C1 segment of cervical spinal cord (tissue), 14 donors: ENCODE measurements at regions not wholly inside any gene's neighbourhood (a gene's known extent, or its start where the extent isn't known, plus 50 kb on each side); places are given as distances from the start of the nearest gene placed in this dataset.
"Not testable (repeated sequence)": the region's sequence is repeated elsewhere in the genome, so short reads cannot be mapped to it uniquely, and the experiment has no call there.

ENCODE experiments used
- DNase-seq, 14 donors: peaks; one replicate each; lab custom pipeline; 2025; lab: John Stamatoyannopoulos, UW

GRCh38 chr9:34796924-34797323 is 87.0 kb upstream of the CCL21 start:
- DNase-seq: no peak

- DNase-seq: no peak
Observed at GRCh38 chr9:34793428-34793827, 83.5 kb upstream of the CCL21 start.

- no peak for DNase-seq
Observed at GRCh38 chr9:34783951-34784487, 74.1 kb upstream of the CCL21 start.

- DNase-seq: no peak
Observed at GRCh38 chr9:34782372-34782771, 72.4 kb upstream of the CCL21 start.

GRCh38 chr9:34777666-34778065 is 67.7 kb upstream of the CCL21 start:
- DNase-seq: peak in 7 of 14 donors; percentile 3 to 25 (median 12)

GRCh38 chr9:34773955-34774354 is 64.0 kb upstream of the CCL21 start:
- DNase-seq: no peak

- DNase-seq: no peak
Observed at GRCh38 chr9:34773306-34773910, 63.5 kb upstream of the CCL21 start.

- no peak for DNase-seq
Observed at GRCh38 chr9:34771007-34771406, 61.1 kb upstream of the CCL21 start.

- DNase-seq: not testable (repeated sequence)
Observed at GRCh38 chr9:34767087-34767486, 57.2 kb upstream of the CCL21 start.

- peak in 9 of 14 donors; percentile 2 to 48 (median 21) for DNase-seq
Observed at GRCh38 chr9:34760196-34761040, 50.5 kb upstream of the CCL21 start.
